Retinal pigment epithelial cell (primary cell): ENCODE measurements at regions not wholly inside any gene's neighbourhood (a gene's known extent, or its start where the extent isn't known, plus 50 kb on each side); places are given as distances from the start of the nearest gene placed in this dataset.
"Not testable (repeated sequence)": the region's sequence is repeated elsewhere in the genome, so short reads cannot be mapped to it uniquely, and the experiment has no call there.

ENCODE experiments used
- DNase-seq: peaks from one replicate; pipeline ENCODE4 v3.0.0-alpha.2; 2010; ENCODE audit warnings: low read depth
- H3K4me3 ChIP-seq: 2 replicates; pipeline ENCODE4 v1.5.1; 2011; ENCODE audit warnings: mild to moderate bottlenecking, low read length, control low read depth, moderate library complexity
- TF ChIP-seq, protein P1 (sequence below): conservative IDR thresholded peaks from 2 replicates; pipeline ENCODE4 v1.5.1; 2011; ENCODE audit warnings: low read depth, low read length, control low read depth, inconsistent platforms

DNA sequence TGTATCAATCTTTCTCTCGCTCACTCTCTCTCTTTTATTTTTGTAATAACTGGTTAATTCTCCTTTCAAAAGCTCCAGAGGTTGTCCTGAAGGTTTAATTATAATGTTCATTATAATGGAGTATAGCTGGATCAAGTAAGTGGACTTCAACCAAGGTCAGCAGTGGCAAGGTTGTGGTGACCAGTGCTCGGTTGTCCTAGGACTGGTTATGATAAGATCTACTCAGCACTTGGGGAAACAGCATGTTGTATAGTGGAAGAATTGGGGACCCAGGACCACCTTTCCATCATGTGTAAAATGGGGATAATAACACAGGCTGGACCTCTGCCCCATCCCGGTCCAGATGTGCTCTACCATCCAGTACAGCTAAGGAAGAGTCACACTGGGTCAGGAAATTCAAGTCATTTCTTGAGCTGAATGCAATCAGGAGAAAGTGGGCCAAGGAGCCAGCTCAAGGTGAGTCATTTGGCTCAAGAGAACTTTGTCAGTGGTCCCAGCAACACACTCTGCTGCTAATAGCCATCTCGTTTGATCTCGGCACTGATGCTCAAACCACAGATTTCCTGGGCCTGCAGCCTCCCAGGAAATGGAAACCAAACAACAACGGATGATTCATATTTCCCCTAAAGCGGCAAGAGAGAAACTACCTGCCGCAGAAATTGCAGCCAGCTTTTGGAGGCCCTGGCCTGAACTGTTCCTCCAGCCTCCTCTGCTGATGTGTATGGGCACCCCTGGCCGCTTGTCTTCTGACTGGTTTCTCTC lies 123.6 kb upstream of the RBPJ start:
- TF ChIP-seq, protein P1, sequence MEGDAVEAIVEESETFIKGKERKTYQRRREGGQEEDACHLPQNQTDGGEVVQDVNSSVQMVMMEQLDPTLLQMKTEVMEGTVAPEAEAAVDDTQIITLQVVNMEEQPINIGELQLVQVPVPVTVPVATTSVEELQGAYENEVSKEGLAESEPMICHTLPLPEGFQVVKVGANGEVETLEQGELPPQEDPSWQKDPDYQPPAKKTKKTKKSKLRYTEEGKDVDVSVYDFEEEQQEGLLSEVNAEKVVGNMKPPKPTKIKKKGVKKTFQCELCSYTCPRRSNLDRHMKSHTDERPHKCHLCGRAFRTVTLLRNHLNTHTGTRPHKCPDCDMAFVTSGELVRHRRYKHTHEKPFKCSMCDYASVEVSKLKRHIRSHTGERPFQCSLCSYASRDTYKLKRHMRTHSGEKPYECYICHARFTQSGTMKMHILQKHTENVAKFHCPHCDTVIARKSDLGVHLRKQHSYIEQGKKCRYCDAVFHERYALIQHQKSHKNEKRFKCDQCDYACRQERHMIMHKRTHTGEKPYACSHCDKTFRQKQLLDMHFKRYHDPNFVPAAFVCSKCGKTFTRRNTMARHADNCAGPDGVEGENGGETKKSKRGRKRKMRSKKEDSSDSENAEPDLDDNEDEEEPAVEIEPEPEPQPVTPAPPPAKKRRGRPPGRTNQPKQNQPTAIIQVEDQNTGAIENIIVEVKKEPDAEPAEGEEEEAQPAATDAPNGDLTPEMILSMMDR: no peak
- peak; percentile 66 for DNase-seq
- no peak overlapping the region for H3K4me3 ChIP-seq

DNA sequence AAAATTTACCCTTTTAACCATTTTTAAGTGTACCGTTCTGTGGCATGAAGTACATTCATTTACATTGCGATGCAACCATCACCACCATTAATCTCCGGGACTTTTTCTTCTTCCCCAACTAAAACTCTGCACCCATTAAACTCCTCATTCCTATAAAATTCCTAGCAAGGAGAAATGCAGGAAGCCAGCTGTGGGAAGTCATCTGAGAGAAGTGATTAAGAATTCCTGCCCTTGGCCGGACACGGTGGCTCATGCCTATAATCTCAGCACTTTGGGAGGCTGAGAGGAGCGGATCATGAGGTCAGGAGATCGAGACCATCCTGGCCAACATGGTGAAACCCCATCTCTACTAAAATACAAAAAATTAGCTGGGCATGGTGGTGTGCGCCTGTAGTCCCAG lies 121.9 kb upstream of the RBPJ start:
- not testable (repeated sequence) for DNase-seq, H3K4me3 ChIP-seq

DNA sequence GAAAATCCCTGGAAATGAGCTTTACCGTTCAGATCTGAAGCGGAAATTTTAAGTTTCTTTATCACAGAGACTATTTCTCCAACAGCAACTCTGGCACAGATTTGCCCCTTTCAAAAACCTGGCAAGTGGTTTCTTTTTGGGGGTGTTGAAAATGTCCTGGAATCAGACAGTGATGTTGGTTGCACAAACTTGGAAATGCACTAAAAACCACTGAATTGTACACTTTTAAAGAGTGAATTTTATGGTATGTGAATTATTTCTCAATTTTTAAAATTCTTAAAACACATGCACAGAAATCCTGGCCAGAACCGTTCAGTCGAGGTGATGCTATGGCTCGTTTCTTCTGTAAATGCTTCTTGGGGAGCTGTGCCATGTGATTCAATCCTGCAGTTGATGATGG lies 121.2 kb upstream of the RBPJ start:
- no peak overlapping the region for H3K4me3 ChIP-seq
- no peak for DNase-seq
- TF ChIP-seq, protein P1: no peak

DNA sequence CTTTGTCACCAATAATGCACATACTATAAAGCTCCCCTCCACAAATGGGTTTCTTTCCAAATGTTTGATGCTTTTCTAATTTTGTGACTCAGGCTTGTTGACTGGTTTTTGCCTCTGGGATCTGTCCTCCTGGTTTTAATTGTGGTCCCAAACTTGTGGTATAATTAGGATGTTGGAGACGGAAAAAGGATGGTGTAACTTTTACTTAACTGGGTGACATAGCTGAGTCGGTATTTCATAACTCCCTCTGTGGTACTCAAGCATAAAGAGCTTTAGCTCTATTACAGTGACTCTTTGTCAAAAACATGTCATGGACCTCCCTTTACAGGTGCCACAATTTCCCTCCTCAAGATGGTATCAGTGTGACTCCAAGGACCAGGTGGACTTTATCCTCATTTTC lies 119.7 kb upstream of the RBPJ start:
- TF ChIP-seq, protein P1: no peak
- DNase-seq: no peak
- no peak overlapping the region for H3K4me3 ChIP-seq

DNA sequence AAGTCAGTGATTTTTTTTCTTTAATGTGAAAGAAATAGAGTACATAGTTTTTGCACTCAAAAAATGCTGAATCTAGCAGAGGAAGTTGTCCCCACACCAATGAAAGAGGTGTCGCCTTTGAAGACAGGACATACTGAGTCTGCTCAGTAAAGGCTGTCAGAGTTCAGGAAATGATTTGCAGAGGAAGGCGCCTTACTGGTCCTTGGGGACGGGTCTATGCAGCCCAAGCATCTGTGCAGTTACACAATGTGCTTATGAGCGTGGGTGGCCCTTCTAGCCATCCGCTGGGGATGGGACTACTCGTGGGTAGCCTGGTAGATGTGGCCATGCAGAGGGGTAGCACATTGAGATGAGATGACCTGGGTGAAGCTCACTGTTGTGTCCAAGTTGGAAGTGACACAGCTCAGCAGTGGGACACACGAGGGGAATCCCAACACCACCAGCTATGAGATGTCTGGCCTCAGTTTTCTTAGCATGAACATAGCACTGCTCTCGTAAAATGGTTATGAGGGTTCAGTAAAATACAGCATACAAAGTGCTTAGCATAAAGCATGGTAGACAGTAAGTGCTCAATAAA lies 116.5 kb upstream of the RBPJ start:
- no peak for DNase-seq
- H3K4me3 ChIP-seq: no peak overlapping the region
- TF ChIP-seq, protein P1: no peak

DNA sequence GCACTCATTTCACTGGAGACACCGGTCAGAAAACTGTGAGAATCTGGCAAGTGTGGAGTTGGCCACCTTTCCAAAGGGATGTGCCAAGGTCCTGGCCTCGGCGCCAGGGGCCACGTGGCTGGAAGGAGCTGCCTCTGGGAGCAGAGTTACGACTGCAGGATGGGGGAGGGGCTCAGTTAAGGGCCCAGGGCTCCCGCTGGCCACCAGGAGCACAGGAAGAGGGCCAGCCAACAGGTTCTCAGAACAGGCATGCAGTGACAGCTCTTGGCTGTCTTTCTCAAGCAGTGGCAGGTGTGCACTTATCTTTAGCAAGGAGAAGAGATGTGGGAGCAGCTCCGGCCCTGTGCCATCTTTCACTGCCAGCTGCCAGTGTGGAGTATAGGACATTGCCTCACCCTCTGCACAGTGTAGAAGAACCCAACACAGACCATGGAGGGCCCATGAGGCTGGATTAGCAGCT lies 115.9 kb upstream of the RBPJ start:
- no peak for DNase-seq
- H3K4me3 ChIP-seq: no peak overlapping the region
- TF ChIP-seq, protein P1: no peak

DNA sequence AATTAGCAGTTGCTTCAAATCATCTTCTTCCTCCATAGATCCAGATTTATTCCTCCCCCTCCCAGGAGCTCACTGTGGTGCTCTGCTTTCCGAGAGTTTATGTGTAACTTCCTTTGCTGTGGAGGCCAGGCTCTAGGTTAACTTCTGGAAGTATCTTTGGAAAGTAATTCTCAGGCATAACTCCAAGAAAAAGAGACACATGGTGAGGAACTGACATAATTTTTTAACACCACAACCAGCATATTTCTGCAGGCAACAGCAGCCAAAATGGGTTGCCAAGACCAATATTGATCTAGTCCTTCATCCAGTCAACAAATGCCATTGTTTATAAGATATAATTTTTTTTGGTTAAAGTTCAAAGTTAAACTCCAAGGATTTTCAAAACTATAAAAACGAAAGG lies 114.5 kb upstream of the RBPJ start:
- TF ChIP-seq, protein P1: no peak
- no peak overlapping the region for H3K4me3 ChIP-seq
- DNase-seq: no peak
